ENCODE measurements at regions not wholly inside any gene's neighbourhood (a gene's known extent, or its start where the extent isn't known, plus 50 kb on each side); places are given as distances from the start of the nearest gene placed in this dataset.
"Not testable (repeated sequence)": the region's sequence is repeated elsewhere in the genome, so short reads cannot be mapped to it uniquely, and the experiment has no call there.

- TF ChIP-seq ZNF740 (CRISPR knock-in tag; IDR thresholded peaks at IDR 0.05); ZNF121 (CRISPR knock-in tag; IDR thresholded peaks at IDR 0.05); AHR (CRISPR knock-in tag; IDR thresholded peaks at IDR 0.05); MXI1 (IDR thresholded peaks at IDR 0.05; ENCODE audit: borderline replicate concordance, low read depth, low read length); DDIT3 (CRISPR knock-in tag; IDR thresholded peaks at IDR 0.05); ZNF776 (CRISPR knock-in tag; IDR thresholded peaks at IDR 0.05); ZNF350 (CRISPR knock-in tag; IDR thresholded peaks at IDR 0.05; ENCODE audit: borderline replicate concordance, low read depth); IRX3 (CRISPR knock-in tag; IDR thresholded peaks at IDR 0.05; ENCODE audit: borderline replicate concordance, low read depth); LCORL (IDR thresholded peaks at IDR 0.05); LCORL (CRISPR knock-in tag; IDR thresholded peaks at IDR 0.05); HNRNPL (IDR thresholded peaks at IDR 0.05; ENCODE audit: low read depth, low read length); GTF3A (CRISPR knock-in tag; conservative IDR thresholded peaks at IDR 0.05); MEF2D (CRISPR knock-in tag; IDR thresholded peaks at IDR 0.05); MTF1 (CRISPR knock-in tag; IDR thresholded peaks at IDR 0.05); HMGXB4 (CRISPR knock-in tag; IDR thresholded peaks at IDR 0.05; ENCODE audit: borderline replicate concordance in 1 of 2, low read depth in 1 of 2): not testable (repeated sequence)
These were observed 89.3 kb upstream of the METTL14 start for GRCh38 chr4:118595883-118596282.

Measured in HepG2 (cell line).